Prostate gland (tissue), 2 donors: ENCODE measurements at regions not wholly inside any gene's neighbourhood (a gene's known extent, or its start where the extent isn't known, plus 50 kb on each side); places are given as distances from the start of the nearest gene placed in this dataset.

Experiments
- POLR2A ChIP-seq: fragments of 450-650 bp; IDR thresholded peaks from one replicate; pipeline ENCODE4 v1.6.1; 2016; ENCODE audit warnings: antibody characterized with exemption, mild to moderate bottlenecking
- POLR2AphosphoS5 ChIP-seq: sonication (generic); formaldehyde crosslinking; IDR thresholded peaks from one replicate; pipeline ENCODE4 v1.6.1; 2017; ENCODE audit warnings: antibody characterized with exemption
- TF ChIP-seq, protein P1 (sequence below), 4 experiments: fragments of 200-600 bp in 2 of 4; fragments of 450-650 bp in 2 of 4; sonication (generic) in 2 of 4; IDR thresholded peaks; 1 replicate in 3 of 4; 2 replicates in 1 of 4; pipeline ENCODE4 v1.5.1; 2016 to 2019; ENCODE audit warnings: antibody characterized with exemption in 4 of 4, mild to moderate bottlenecking in 2 of 4, moderate library complexity in 2 of 4

DNA sequence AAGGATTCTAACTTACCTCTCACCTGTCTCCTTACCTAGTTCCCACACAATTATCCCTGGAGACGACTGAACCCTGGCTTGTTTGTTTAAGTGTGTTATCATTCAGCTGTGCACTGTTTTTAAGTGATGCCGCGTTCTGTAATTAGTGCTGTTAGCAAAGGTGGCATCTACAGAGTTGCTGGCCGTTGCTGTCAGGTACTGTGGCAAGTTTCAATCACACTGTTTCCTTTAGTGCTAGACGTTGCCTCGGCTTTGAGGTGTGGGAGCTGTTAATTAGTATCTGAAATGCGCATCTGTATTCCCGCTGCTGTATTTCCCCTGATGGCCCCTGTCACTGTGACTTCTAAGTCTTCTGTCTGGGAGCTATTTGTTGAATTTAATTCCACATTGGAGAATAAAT is 193.8 kb upstream of the GAS1 start:
- TF ChIP-seq, protein P1, sequence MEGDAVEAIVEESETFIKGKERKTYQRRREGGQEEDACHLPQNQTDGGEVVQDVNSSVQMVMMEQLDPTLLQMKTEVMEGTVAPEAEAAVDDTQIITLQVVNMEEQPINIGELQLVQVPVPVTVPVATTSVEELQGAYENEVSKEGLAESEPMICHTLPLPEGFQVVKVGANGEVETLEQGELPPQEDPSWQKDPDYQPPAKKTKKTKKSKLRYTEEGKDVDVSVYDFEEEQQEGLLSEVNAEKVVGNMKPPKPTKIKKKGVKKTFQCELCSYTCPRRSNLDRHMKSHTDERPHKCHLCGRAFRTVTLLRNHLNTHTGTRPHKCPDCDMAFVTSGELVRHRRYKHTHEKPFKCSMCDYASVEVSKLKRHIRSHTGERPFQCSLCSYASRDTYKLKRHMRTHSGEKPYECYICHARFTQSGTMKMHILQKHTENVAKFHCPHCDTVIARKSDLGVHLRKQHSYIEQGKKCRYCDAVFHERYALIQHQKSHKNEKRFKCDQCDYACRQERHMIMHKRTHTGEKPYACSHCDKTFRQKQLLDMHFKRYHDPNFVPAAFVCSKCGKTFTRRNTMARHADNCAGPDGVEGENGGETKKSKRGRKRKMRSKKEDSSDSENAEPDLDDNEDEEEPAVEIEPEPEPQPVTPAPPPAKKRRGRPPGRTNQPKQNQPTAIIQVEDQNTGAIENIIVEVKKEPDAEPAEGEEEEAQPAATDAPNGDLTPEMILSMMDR (IDR thresholded peaks at IDR 0.05): no peak
- TF ChIP-seq POLR2A (no peak), POLR2AphosphoS5 (no peak)
